Myocyte (in vitro differentiated cells): ENCODE measurements at regions not wholly inside any gene's neighbourhood (a gene's known extent, or its start where the extent isn't known, plus 50 kb on each side); places are given as distances from the start of the nearest gene placed in this dataset.
A peak's percentile ranks its signal among the peaks of the same experiment; 100 is the strongest.

ENCODE experiments used
- DNase-seq: peaks from one replicate; pipeline ENCODE4 v3.0.0-alpha.2; 2012; ENCODE audit warnings: low read depth

- no peak for DNase-seq
Observed at GRCh38 chr20:48191200-48191599, 405.9 kb upstream of the SULF2 start.

GRCh38 chr20:48190757-48191156 lies 405.5 kb upstream of the SULF2 start:
- no peak for DNase-seq

GRCh38 chr20:48189181-48189580 lies 403.9 kb upstream of the SULF2 start:
- no peak for DNase-seq

- peak; percentile 10 for DNase-seq
Observed at GRCh38 chr20:48187851-48188250, 402.6 kb upstream of the SULF2 start.

- DNase-seq: no peak
Observed at GRCh38 chr20:48186915-48187314, 401.6 kb upstream of the SULF2 start.

- no peak for DNase-seq
Observed at GRCh38 chr20:48186447-48186846, 401.2 kb upstream of the SULF2 start.

GRCh38 chr20:48184229-48184628 lies 398.9 kb upstream of the SULF2 start:
- DNase-seq: no peak

- no peak for DNase-seq
Observed at GRCh38 chr20:48181261-48181935, 396.1 kb upstream of the SULF2 start.

- DNase-seq: no peak
Observed at GRCh38 chr20:48180618-48181017, 395.3 kb upstream of the SULF2 start.

GRCh38 chr20:48180024-48180423 lies 394.7 kb upstream of the SULF2 start:
- DNase-seq: no peak

- no peak for DNase-seq
Observed at GRCh38 chr20:48178633-48179032, 393.4 kb upstream of the SULF2 start.

GRCh38 chr20:48177058-48177457 lies 391.8 kb upstream of the SULF2 start:
- DNase-seq: no peak

- DNase-seq: no peak
Observed at GRCh38 chr20:48176139-48176538, 390.9 kb upstream of the SULF2 start.

GRCh38 chr20:48175261-48175660 lies 390.0 kb upstream of the SULF2 start:
- no peak for DNase-seq

- no peak for DNase-seq
Observed at GRCh38 chr20:48172357-48172702, 387.0 kb upstream of the SULF2 start.

GRCh38 chr20:48171626-48172356 lies 386.5 kb upstream of the SULF2 start:
- DNase-seq: no peak

- no peak for DNase-seq
Observed at GRCh38 chr20:48171071-48171470, 385.8 kb upstream of the SULF2 start.

- DNase-seq: no peak
Observed at GRCh38 chr20:48170625-48171024, 385.3 kb upstream of the SULF2 start.

- DNase-seq: no peak
Observed at GRCh38 chr20:48169650-48170225, 384.5 kb upstream of the SULF2 start.

- DNase-seq: no peak
Observed at GRCh38 chr20:48166082-48166835, 381.0 kb upstream of the SULF2 start.

- DNase-seq: no peak
Observed at GRCh38 chr20:48165401-48165685, 380.1 kb upstream of the SULF2 start.
